ENCODE measurements at regions not wholly inside any gene's neighbourhood (a gene's known extent, or its start where the extent isn't known, plus 50 kb on each side); places are given as distances from the start of the nearest gene placed in this dataset.

- no peak overlapping the region for H3K4me3 ChIP-seq
- TF ChIP-seq POLR2AphosphoS5 (IDR thresholded peaks at IDR 0.05): no peak
- no peak for TF ChIP-seq CTCF (IDR thresholded peaks at IDR 0.05)
- TF ChIP-seq POLR2A (IDR thresholded peaks at IDR 0.05): no peak
- no peak for DNase-seq (ENCODE audit: low spot score)
- intact Hi-C loops (cut with DNase I): no loop called here
- no peaks in the 10 kb centered on the region for H3K36me3 ChIP-seq
- 83% methylated on average over 1 of the region's 1 CpG for WGBS
- no peak overlapping the region for H3K27ac ChIP-seq
- H3K4me1 ChIP-seq (replicated peaks): no peaks in the 10 kb centered on the region
- H3K9me3 ChIP-seq: no peaks in the 10 kb centered on the region
- no peaks in the 10 kb centered on the region for H3K27me3 ChIP-seq (replicated peaks; ENCODE audit: insufficient read depth)
Measured at GRCh38 chr18:67783196-67783946, 266.9 kb upstream of the DSEL start.

- TF ChIP-seq POLR2AphosphoS5 (IDR thresholded peaks at IDR 0.05): no peak
- intact Hi-C loops (cut with DNase I): no loop called here
- WGBS: 76% methylated on average over 3 of the region's 3 CpGs
Measured at GRCh38 chr18:67778016-67778415, 261.5 kb upstream of the DSEL start.

DNA sequence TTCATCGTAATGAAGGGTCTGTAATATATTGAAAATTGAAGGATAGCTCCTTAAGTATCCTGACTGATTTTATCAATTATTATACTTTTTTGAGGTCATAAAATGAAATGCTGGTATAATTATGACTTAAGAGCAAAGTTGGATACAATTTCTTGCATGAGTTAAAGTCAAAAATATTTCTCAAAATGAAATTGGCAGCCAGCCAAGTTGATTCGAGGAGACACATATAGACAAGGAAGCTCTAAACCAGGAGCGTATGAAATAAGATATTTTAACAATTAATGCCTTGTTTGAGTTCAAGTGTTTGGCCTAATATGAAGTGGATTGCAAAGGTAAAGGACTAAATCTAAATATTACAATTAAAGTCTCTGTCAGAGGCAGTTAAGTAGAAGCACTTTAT lies 260.4 kb upstream of the DSEL start:
- intact Hi-C loops (cut with DNase I): no loop called here
- no peak overlapping the region for H3K27ac ChIP-seq
- TF ChIP-seq CTCF (IDR thresholded peaks at IDR 0.05): no peak
- DNase-seq (ENCODE audit: low spot score): no peak
- H3K36me3 ChIP-seq: no peaks in the 10 kb centered on the region
- H3K4me3 ChIP-seq: no peak overlapping the region
- no peaks in the 10 kb centered on the region for H3K9me3 ChIP-seq
- H3K4me1 ChIP-seq (replicated peaks): no peaks in the 10 kb centered on the region
- 49% methylated on average over 3 of the region's 3 CpGs for WGBS
- no peaks in the 10 kb centered on the region for H3K27me3 ChIP-seq (replicated peaks; ENCODE audit: insufficient read depth)

More at GRCh38 chr18:67778016-67778415, 261.5 kb upstream of the DSEL start:
- Histone ChIP-seq H3K27ac (no peak overlapping the region), H3K27me3 (replicated peaks; ENCODE audit: insufficient read depth) (no peaks in the 10 kb centered on the region), H3K36me3 (no peaks in the 10 kb centered on the region), H3K4me3 (no peak overlapping the region), H3K4me1 (replicated peaks) (no peaks in the 10 kb centered on the region), H3K9me3 (no peaks in the 10 kb centered on the region)
- DNase-seq (ENCODE audit: low spot score): no peak

DNA sequence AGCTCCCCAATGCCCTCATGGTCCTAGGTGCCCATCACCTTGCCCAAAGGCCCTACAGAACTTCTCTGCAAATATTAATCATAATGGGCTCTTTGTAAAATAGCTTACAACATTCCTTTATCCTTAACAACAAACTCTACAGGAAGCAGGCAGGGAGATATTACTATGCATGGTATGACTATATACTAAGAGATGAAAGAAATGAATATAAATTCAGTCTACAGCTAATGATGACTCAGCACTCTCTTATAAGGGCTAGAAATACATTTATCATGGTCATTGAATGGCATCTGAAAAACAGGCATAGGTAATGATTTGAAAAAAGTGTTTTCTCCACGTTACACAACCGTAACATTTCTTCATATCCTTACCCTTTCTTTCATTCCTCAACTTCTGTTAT lies 254.8 kb upstream of the DSEL start:
- 85% methylated on average over 2 of the region's 2 CpGs for WGBS
- no peak overlapping the region for H3K27ac ChIP-seq
- no peaks in the 10 kb centered on the region for H3K4me1 ChIP-seq (replicated peaks)
- intact Hi-C loops (cut with DNase I): no loop called here
- no peaks in the 10 kb centered on the region for H3K27me3 ChIP-seq (replicated peaks; ENCODE audit: insufficient read depth)
- DNase-seq (ENCODE audit: low spot score): no peak
- H3K9me3 ChIP-seq: no peaks in the 10 kb centered on the region
- no peaks in the 10 kb centered on the region for H3K36me3 ChIP-seq
- H3K4me3 ChIP-seq: no peak overlapping the region
- TF ChIP-seq POLR2A (IDR thresholded peaks at IDR 0.05) (no peak), POLR2AphosphoS5 (IDR thresholded peaks at IDR 0.05) (no peak), CTCF (IDR thresholded peaks at IDR 0.05) (no peak)

DNA sequence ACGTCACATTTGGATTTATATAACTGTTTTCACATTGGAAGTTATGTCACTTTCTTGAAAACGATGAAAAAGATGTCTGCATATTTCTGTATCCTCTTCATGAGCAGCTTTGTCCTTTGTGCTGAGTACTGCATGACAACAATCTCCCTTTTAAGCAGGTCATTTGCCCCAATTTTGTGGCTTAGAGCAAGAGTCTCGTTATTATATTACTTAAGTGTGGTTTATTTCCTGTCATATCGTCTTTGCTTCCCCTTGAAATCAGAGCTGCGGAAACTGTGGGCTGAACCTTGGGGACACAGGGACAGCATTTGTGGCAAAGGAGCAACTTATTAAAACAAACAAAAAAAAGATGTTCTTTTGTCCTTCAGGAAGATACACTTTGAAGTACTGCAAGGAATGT lies 254.0 kb upstream of the DSEL start:
- Histone ChIP-seq H3K36me3 (no peaks in the 10 kb centered on the region), H3K9me3 (no peaks in the 10 kb centered on the region), H3K4me1 (replicated peaks) (no peaks in the 10 kb centered on the region), H3K27ac (no peak overlapping the region), H3K4me3 (no peak overlapping the region), H3K27me3 (replicated peaks; ENCODE audit: insufficient read depth) (no peaks in the 10 kb centered on the region)
- 51% methylated on average over 5 of the region's 5 CpGs for WGBS
- intact Hi-C loops (cut with DNase I): no loop called here
- DNase-seq (ENCODE audit: low spot score): no peak
- TF ChIP-seq CTCF (IDR thresholded peaks at IDR 0.05) (no peak), POLR2A (IDR thresholded peaks at IDR 0.05) (no peak), POLR2AphosphoS5 (IDR thresholded peaks at IDR 0.05) (no peak)
